Astrocyte (in vitro differentiated cells and primary cell): ENCODE measurements at regions not wholly inside any gene's neighbourhood (a gene's known extent, or its start where the extent isn't known, plus 50 kb on each side); places are given as distances from the start of the nearest gene placed in this dataset.

ENCODE experiments used
- DNase-seq: peaks from one replicate; pipeline ENCODE4 v3.0.0-alpha.2; 2010; ENCODE audit warnings: low read depth
- FAIRE-seq: peaks from 2 replicates; lab custom pipeline; 2011; peaks lifted over from hg19 to GRCh38; lab: Jason Lieb, UNC
- H2AFZ ChIP-seq: 2 replicates; pipeline ENCODE4 v1.6.0; 2012; ENCODE audit warnings: low read depth, low read length, inconsistent platforms
- H3K27ac ChIP-seq: 2 replicates; pipeline ENCODE4 v1.5.1; 2011; ENCODE audit warnings: low read depth, low read length, inconsistent platforms
- H3K27me3 ChIP-seq: 2 replicates; pipeline ENCODE4 v1.6.0; 2011; ENCODE audit warnings: low read length, inconsistent platforms; ENCODE audit not compliant: insufficient read depth
- H3K36me3 ChIP-seq: 2 replicates; pipeline ENCODE4 v1.5.1; 2011; ENCODE audit warnings: low read length, inconsistent platforms; ENCODE audit not compliant: insufficient read depth
- H3K4me1 ChIP-seq: 2 replicates; pipeline ENCODE4 v1.5.1; 2011; ENCODE audit warnings: low read length, inconsistent platforms; ENCODE audit not compliant: insufficient read depth
- H3K4me2 ChIP-seq: 2 replicates; pipeline ENCODE4 v1.6.0; 2012; ENCODE audit warnings: low read length, inconsistent platforms
- H3K4me3 ChIP-seq: 2 replicates; pipeline ENCODE4 v1.5.1; 2011; ENCODE audit warnings: low read depth, mild to moderate bottlenecking, low read length, inconsistent platforms; ENCODE audit not compliant: insufficient read depth
- H3K79me2 ChIP-seq: 2 replicates; pipeline ENCODE4 v1.6.0; 2012; ENCODE audit warnings: mild to moderate bottlenecking, low read length, inconsistent platforms; ENCODE audit not compliant: insufficient read depth
- H3K9ac ChIP-seq: 2 replicates; pipeline ENCODE4 v1.6.0; 2012; ENCODE audit warnings: mild to moderate bottlenecking, low read length, inconsistent platforms
- H3K9me3 ChIP-seq: 2 replicates; pipeline ENCODE4 v1.5.1; 2012; ENCODE audit warnings: low read depth, mild to moderate bottlenecking, low read length, inconsistent platforms; ENCODE audit not compliant: insufficient read depth
- H4K20me1 ChIP-seq: 2 replicates; pipeline ENCODE4 v1.6.0; 2012; ENCODE audit warnings: low read length, inconsistent platforms; ENCODE audit not compliant: insufficient read depth
- H3K27ac Mint-ChIP-seq: one replicate; pipeline ENCODE4 v1.8.0; 2021; ENCODE audit warnings: mild to moderate bottlenecking, mixed read lengths; ENCODE audit not compliant: unreplicated experiment
- H3K27me3 Mint-ChIP-seq: one replicate; pipeline ENCODE4 v1.8.0; 2021; ENCODE audit warnings: low read depth, mixed read lengths; ENCODE audit not compliant: unreplicated experiment
- H3K36me3 Mint-ChIP-seq: one replicate; pipeline ENCODE4 v1.8.0; 2021; ENCODE audit warnings: low read depth, mixed read lengths; ENCODE audit not compliant: unreplicated experiment
- H3K4me1 Mint-ChIP-seq: one replicate; pipeline ENCODE4 v1.8.0; 2021; ENCODE audit warnings: low read depth, mixed read lengths; ENCODE audit not compliant: unreplicated experiment
- H3K4me3 Mint-ChIP-seq: one replicate; pipeline ENCODE4 v1.8.0; 2021; ENCODE audit warnings: mild to moderate bottlenecking, moderate library complexity, mixed read lengths; ENCODE audit not compliant: unreplicated experiment
- H3K9me3 Mint-ChIP-seq: one replicate; pipeline ENCODE4 v1.8.0; 2021; ENCODE audit warnings: mild to moderate bottlenecking, mixed read lengths; ENCODE audit not compliant: unreplicated experiment
- CTCF ChIP-seq: IDR thresholded peaks from 2 replicates; pipeline ENCODE4 v1.5.1; 2011; ENCODE audit warnings: low read depth, mild to moderate bottlenecking, inconsistent platforms, low read length, moderate library complexity; ENCODE audit not compliant: insufficient read depth
- EZH2 ChIP-seq: IDR thresholded peaks from 2 replicates; pipeline ENCODE4 v1.6.1; 2012; ENCODE audit warnings: mild to moderate bottlenecking, low read length, inconsistent platforms; ENCODE audit not compliant: insufficient read depth

GRCh38 chr11:13126430-13126829, 117.3 kb downstream of the RASSF10 start:
- no peak overlapping the region for H3K27ac Mint-ChIP-seq
- H3K4me2 ChIP-seq: peak overlapping the region; percentile 71

GRCh38 chr11:13127161-13127560, 118.0 kb downstream of the RASSF10 start:
- no peaks in the 10 kb centered on the region for H4K20me1 ChIP-seq
- peaks cover 13% of the 10 kb centered on the region for H3K4me1 ChIP-seq
- H3K36me3 ChIP-seq: no peaks in the 10 kb centered on the region
- H3K27me3 Mint-ChIP-seq: no peaks in the 10 kb centered on the region
- no peak for FAIRE-seq
- H3K4me3 ChIP-seq: no peak overlapping the region
- TF ChIP-seq EZH2: no peak
- TF ChIP-seq CTCF: no peak
- no peak overlapping the region for H3K4me3 Mint-ChIP-seq
- H2AFZ ChIP-seq: no peak overlapping the region
- peaks cover 8% of the 10 kb centered on the region for H3K4me1 Mint-ChIP-seq
- DNase-seq: no peak
- peaks cover 12% of the 10 kb centered on the region for H3K27me3 ChIP-seq
- H3K79me2 ChIP-seq: no peaks in the 10 kb centered on the region
- H3K9me3 Mint-ChIP-seq: peaks cover 12% of the 10 kb centered on the region
- peak overlapping the region; percentile 71 for H3K4me2 ChIP-seq
- H3K27ac Mint-ChIP-seq: no peak overlapping the region
- peak overlapping the region; percentile 45 for H3K27ac ChIP-seq
- peaks cover 2% of the 10 kb centered on the region for H3K36me3 Mint-ChIP-seq
- no peaks in the 10 kb centered on the region for H3K9me3 ChIP-seq
- H3K9ac ChIP-seq: peak overlapping the region; percentile 47

More at GRCh38 chr11:13126430-13126829, 117.3 kb downstream of the RASSF10 start:
- no peak overlapping the region for H3K9ac ChIP-seq
- no peaks in the 10 kb centered on the region for H3K9me3 ChIP-seq
- H3K27me3 ChIP-seq: peaks cover 12% of the 10 kb centered on the region
- Mint-ChIP-seq H3K4me3 (no peak overlapping the region), H3K36me3 (peaks cover 2% of the 10 kb centered on the region), H3K27me3 (no peaks in the 10 kb centered on the region), H3K9me3 (peaks cover 11% of the 10 kb centered on the region), H3K4me1 (peaks cover 8% of the 10 kb centered on the region)
- H2AFZ ChIP-seq: no peak overlapping the region
- H3K4me1 ChIP-seq: peaks cover 13% of the 10 kb centered on the region
- no peak overlapping the region for H3K4me3 ChIP-seq
- no peaks in the 10 kb centered on the region for H4K20me1 ChIP-seq
- peak overlapping the region; percentile 72 for H3K27ac ChIP-seq
- H3K79me2 ChIP-seq: no peaks in the 10 kb centered on the region
- DNase-seq (peak; percentile 98), FAIRE-seq (no peak)
- TF ChIP-seq CTCF: no peak
- TF ChIP-seq EZH2: no peak
- no peaks in the 10 kb centered on the region for H3K36me3 ChIP-seq

GRCh38 chr11:13128354-13128753, 119.2 kb downstream of the RASSF10 start:
- Mint-ChIP-seq H3K9me3 (peaks cover 9% of the 10 kb centered on the region), H3K4me1 (peaks cover 8% of the 10 kb centered on the region), H3K36me3 (peaks cover 2% of the 10 kb centered on the region), H3K27ac (no peak overlapping the region), H3K4me3 (no peak overlapping the region), H3K27me3 (no peaks in the 10 kb centered on the region)
- TF ChIP-seq EZH2 (no peak), CTCF (no peak)
- H3K36me3 ChIP-seq: no peaks in the 10 kb centered on the region
- no peak overlapping the region for H3K4me3 ChIP-seq
- no peaks in the 10 kb centered on the region for H3K79me2 ChIP-seq
- peaks cover 12% of the 10 kb centered on the region for H3K27me3 ChIP-seq
- H3K27ac ChIP-seq: no peak overlapping the region
- DNase-seq: no peak
- H3K4me2 ChIP-seq: no peak overlapping the region
- no peak overlapping the region for H3K9ac ChIP-seq
- no peak overlapping the region for H2AFZ ChIP-seq
- FAIRE-seq: no peak
- H3K9me3 ChIP-seq: no peaks in the 10 kb centered on the region
- peaks cover 13% of the 10 kb centered on the region for H3K4me1 ChIP-seq
- H4K20me1 ChIP-seq: no peaks in the 10 kb centered on the region
